ENCODE measurements at regions not wholly inside any gene's neighbourhood (a gene's known extent, or its start where the extent isn't known, plus 50 kb on each side); places are given as distances from the start of the nearest gene placed in this dataset.

GRCh38 chr6:122859676-122860075, 70.6 kb downstream of the SMPDL3A start:
- no peak overlapping the region for H3K27ac ChIP-seq (ENCODE audit: low read depth in 1 of 2, low read length in 2 of 2)
- no peak overlapping the region for H3K27ac Mint-ChIP-seq
- H3K9me3 Mint-ChIP-seq: no peaks in the 10 kb centered on the region
- POLR2A ChIA-PET: no interaction called here
- no peak overlapping the region for H3K4me3 ChIP-seq (ENCODE audit: low read length)
- H3K36me3 Mint-ChIP-seq (ENCODE audit: low read depth): no peaks in the 10 kb centered on the region
- CTCF ChIA-PET: no interaction called here
- intact Hi-C loops (cut with DNase I, micrococcal nuclease): no loop called here
- no peaks in the 10 kb centered on the region for H3K36me3 ChIP-seq (ENCODE audit: insufficient read depth, low read length)
- no peak for TF ChIP-seq CTCF (IDR thresholded peaks at IDR 0.05)
- H3K4me1 Mint-ChIP-seq (ENCODE audit: low read depth): no peaks in the 10 kb centered on the region
- no peak overlapping the region for H3K4me3 Mint-ChIP-seq
- H3K27me3 Mint-ChIP-seq: no peaks in the 10 kb centered on the region
- no peaks in the 10 kb centered on the region for H3K27me3 ChIP-seq (ENCODE audit: control insufficient read depth in 1 of 2, insufficient read depth in 2 of 2, low read length in 2 of 2)
- ATAC-seq (ENCODE audit: poor library complexity) (no peak), DNase-seq (no peak)
- no peaks in the 10 kb centered on the region for H3K9me3 ChIP-seq (ENCODE audit: control insufficient read depth in 1 of 2, insufficient read depth in 1 of 2, low read length in 2 of 2)
- no peaks in the 10 kb centered on the region for H3K4me1 ChIP-seq (ENCODE audit: insufficient read depth, low read length)

- H3K36me3 ChIP-seq (ENCODE audit: insufficient read depth, low read length): no peaks in the 10 kb centered on the region
- Mint-ChIP-seq H3K27ac (no peak overlapping the region), H3K36me3 (ENCODE audit: low read depth) (no peaks in the 10 kb centered on the region), H3K4me3 (no peak overlapping the region), H3K4me1 (ENCODE audit: low read depth) (no peaks in the 10 kb centered on the region), H3K9me3 (no peaks in the 10 kb centered on the region), H3K27me3 (no peaks in the 10 kb centered on the region)
- POLR2A ChIA-PET: no interaction called here
- H3K27ac ChIP-seq (ENCODE audit: low read depth in 1 of 2, low read length in 2 of 2): no peak overlapping the region
- TF ChIP-seq CTCF (IDR thresholded peaks at IDR 0.05): no peak
- intact Hi-C loops (cut with DNase I, micrococcal nuclease): no loop called here
- CTCF ChIA-PET: no interaction called here
- H3K4me1 ChIP-seq (ENCODE audit: insufficient read depth, low read length): no peaks in the 10 kb centered on the region
- H3K9me3 ChIP-seq (ENCODE audit: control insufficient read depth in 1 of 2, insufficient read depth in 1 of 2, low read length in 2 of 2): no peaks in the 10 kb centered on the region
- DNase-seq: no peak
- no peak overlapping the region for H3K4me3 ChIP-seq (ENCODE audit: low read length)
- H3K27me3 ChIP-seq (ENCODE audit: control insufficient read depth in 1 of 2, insufficient read depth in 2 of 2, low read length in 2 of 2): no peaks in the 10 kb centered on the region
- ATAC-seq (ENCODE audit: poor library complexity): no peak
These were observed 72.5 kb downstream of the SMPDL3A start for GRCh38 chr6:122861594-122861993.

GRCh38 chr6:122868137-122868536, 79.1 kb downstream of the SMPDL3A start:
- ATAC-seq (ENCODE audit: poor library complexity): no peak
- intact Hi-C loops (cut with DNase I, micrococcal nuclease): no loop called here
- no peaks in the 10 kb centered on the region for H3K4me1 Mint-ChIP-seq (ENCODE audit: low read depth)

More at GRCh38 chr6:122868137-122868536, 79.1 kb downstream of the SMPDL3A start:
- ChIA-PET CTCF (no interaction called here), POLR2A (no interaction called here)
- DNase-seq: no peak
- no peak overlapping the region for H3K27ac Mint-ChIP-seq
- Histone ChIP-seq H3K36me3 (ENCODE audit: insufficient read depth, low read length) (no peaks in the 10 kb centered on the region), H3K27me3 (ENCODE audit: control insufficient read depth in 1 of 2, insufficient read depth in 2 of 2, low read length in 2 of 2) (no peaks in the 10 kb centered on the region), H3K27ac (ENCODE audit: low read depth in 1 of 2, low read length in 2 of 2) (no peak overlapping the region), H3K9me3 (ENCODE audit: control insufficient read depth in 1 of 2, insufficient read depth in 1 of 2, low read length in 2 of 2) (no peaks in the 10 kb centered on the region), H3K4me3 (ENCODE audit: low read length) (no peak overlapping the region), H3K4me1 (ENCODE audit: insufficient read depth, low read length) (no peaks in the 10 kb centered on the region)
- H3K4me3 Mint-ChIP-seq: no peak overlapping the region
- no peak for TF ChIP-seq CTCF (IDR thresholded peaks at IDR 0.05)
- no peaks in the 10 kb centered on the region for H3K9me3 Mint-ChIP-seq
- H3K36me3 Mint-ChIP-seq (ENCODE audit: low read depth): no peaks in the 10 kb centered on the region
- H3K27me3 Mint-ChIP-seq: no peaks in the 10 kb centered on the region

All from CD4-positive, alpha-beta T cell (primary cell).